ENCODE measurements at regions not wholly inside any gene's neighbourhood (a gene's known extent, or its start where the extent isn't known, plus 50 kb on each side); places are given as distances from the start of the nearest gene placed in this dataset.

- TF ChIP-seq TAF1 (IDR thresholded peaks at IDR 0.05; ENCODE audit: low read depth) (no peak), EP300 (IDR thresholded peaks at IDR 0.05; ENCODE audit: borderline replicate concordance) (no peak), REST (IDR thresholded peaks at IDR 0.05; ENCODE audit: low read depth) (no peak), EGR1 (IDR thresholded peaks at IDR 0.05) (no peak)
These were observed 205.2 kb upstream of the PDE1C start for GRCh38 chr7:32275216-32276009.

DNA sequence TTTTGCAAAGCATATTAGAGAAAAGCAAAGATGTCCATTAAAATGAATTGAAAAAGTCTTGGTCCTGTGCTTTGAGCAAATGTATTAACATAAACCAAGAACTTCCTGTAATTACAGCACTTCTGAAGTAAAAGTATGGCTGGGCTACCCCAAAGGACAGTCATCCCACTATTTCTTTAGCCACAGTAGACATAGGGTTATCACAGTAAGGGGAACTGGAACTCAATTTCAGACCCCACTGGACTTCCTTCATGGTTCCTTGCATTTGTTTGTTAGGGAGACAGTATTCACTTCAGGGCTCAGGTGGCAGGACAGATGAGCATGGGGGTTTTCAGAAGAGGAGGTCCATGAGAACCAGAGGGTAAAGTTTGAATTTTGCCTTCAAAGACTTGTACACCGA is 203.1 kb upstream of the PDE1C start:
- no peak for TF ChIP-seq CEBPB (IDR thresholded peaks at IDR 0.05)
- no peak for TF ChIP-seq TCF12 (IDR thresholded peaks at IDR 0.05; ENCODE audit: low read depth)
- TF ChIP-seq YY1 (IDR thresholded peaks at IDR 0.05; ENCODE audit: low read depth), result no peak
- TF ChIP-seq NFIC (IDR thresholded peaks at IDR 0.05), result no peak
- no peak for TF ChIP-seq ZBTB7A (IDR thresholded peaks at IDR 0.05; ENCODE audit: low read depth)
- TF ChIP-seq RAD21 (IDR thresholded peaks at IDR 0.05; ENCODE audit: low read depth), result no peak
- no peak for TF ChIP-seq EP300 (IDR thresholded peaks at IDR 0.05; ENCODE audit: borderline replicate concordance)
- no peak for TF ChIP-seq USF1 (IDR thresholded peaks at IDR 0.05)

GRCh38 chr7:32266932-32267475 is 196.8 kb upstream of the PDE1C start:
- TF ChIP-seq TAF1 (IDR thresholded peaks at IDR 0.05; ENCODE audit: low read depth), result no peak
- no peak for TF ChIP-seq FOXM1 (IDR thresholded peaks at IDR 0.05; ENCODE audit: borderline replicate concordance, low read depth)
- no peak for TF ChIP-seq ZBTB7A (IDR thresholded peaks at IDR 0.05; ENCODE audit: low read depth)
- TF ChIP-seq MAX (IDR thresholded peaks at IDR 0.05), result no peak
- TF ChIP-seq TCF12 (IDR thresholded peaks at IDR 0.05; ENCODE audit: low read depth), result no peak
- TF ChIP-seq REST (IDR thresholded peaks at IDR 0.05; ENCODE audit: low read depth), result no peak
- no peak for TF ChIP-seq EGR1 (IDR thresholded peaks at IDR 0.05)
- TF ChIP-seq EP300 (IDR thresholded peaks at IDR 0.05; ENCODE audit: borderline replicate concordance), result no peak
- TF ChIP-seq YY1 (IDR thresholded peaks at IDR 0.05; ENCODE audit: low read depth), result no peak

- TF ChIP-seq EP300 (IDR thresholded peaks at IDR 0.05; ENCODE audit: borderline replicate concordance) (no peak), TAF1 (IDR thresholded peaks at IDR 0.05; ENCODE audit: low read depth) (no peak), MAX (IDR thresholded peaks at IDR 0.05) (no peak), TCF12 (IDR thresholded peaks at IDR 0.05; ENCODE audit: low read depth) (no peak), CEBPB (IDR thresholded peaks at IDR 0.05) (no peak), CREB1 (IDR thresholded peaks at IDR 0.05; ENCODE audit: low read depth) (no peak), EGR1 (IDR thresholded peaks at IDR 0.05) (no peak), RAD21 (IDR thresholded peaks at IDR 0.05; ENCODE audit: low read depth) (no peak), YY1 (IDR thresholded peaks at IDR 0.05; ENCODE audit: low read depth) (no peak), ZBTB7A (IDR thresholded peaks at IDR 0.05; ENCODE audit: low read depth) (no peak), TEAD4 (IDR thresholded peaks at IDR 0.05) (no peak), REST (IDR thresholded peaks at IDR 0.05; ENCODE audit: low read depth) (no peak), USF1 (IDR thresholded peaks at IDR 0.05) (no peak), FOXM1 (IDR thresholded peaks at IDR 0.05; ENCODE audit: borderline replicate concordance, low read depth) (no peak), NFIC (IDR thresholded peaks at IDR 0.05) (no peak)
These were observed 194.6 kb upstream of the PDE1C start for GRCh38 chr7:32264702-32265284.

Data from Ishikawa (cell line).